ENCODE measurements at regions not wholly inside any gene's neighbourhood (a gene's known extent, or its start where the extent isn't known, plus 50 kb on each side); places are given as distances from the start of the nearest gene placed in this dataset.
"Not testable (repeated sequence)": the region's sequence is repeated elsewhere in the genome, so short reads cannot be mapped to it uniquely, and the experiment has no call there.

GRCh38 chr5:112551419-112552032 is 132.4 kb upstream of the EPB41L4A start:
- TF ChIP-seq CTCF (conservative IDR thresholded peaks at IDR 0.05; ENCODE audit: control insufficient read depth, insufficient read depth, low read depth, low read length): peak; percentile 81
- no peak overlapping the region for H3K4me3 ChIP-seq (ENCODE audit: control insufficient read depth, low read depth, low read length)
- DNase-seq (ENCODE audit: low read depth): peak; percentile 73

GRCh38 chr5:112552216-112552615 is 133.1 kb upstream of the EPB41L4A start:
- H3K4me3 ChIP-seq (ENCODE audit: control insufficient read depth, low read depth, low read length): no peak overlapping the region
- no peak for TF ChIP-seq CTCF (conservative IDR thresholded peaks at IDR 0.05; ENCODE audit: control insufficient read depth, insufficient read depth, low read depth, low read length)
- DNase-seq (ENCODE audit: low read depth): no peak

GRCh38 chr5:112552791-112553190 is 133.7 kb upstream of the EPB41L4A start:
- H3K4me3 ChIP-seq (ENCODE audit: control insufficient read depth, low read depth, low read length): no peak overlapping the region
- TF ChIP-seq CTCF (conservative IDR thresholded peaks at IDR 0.05; ENCODE audit: control insufficient read depth, insufficient read depth, low read depth, low read length): no peak
- no peak for DNase-seq (ENCODE audit: low read depth)

GRCh38 chr5:112554101-112554977 is 135.3 kb upstream of the EPB41L4A start:
- no peak overlapping the region for H3K4me3 ChIP-seq (ENCODE audit: control insufficient read depth, low read depth, low read length)
- peak; percentile 41 for DNase-seq (ENCODE audit: low read depth)
- TF ChIP-seq CTCF (conservative IDR thresholded peaks at IDR 0.05; ENCODE audit: control insufficient read depth, insufficient read depth, low read depth, low read length): no peak

- no peak for DNase-seq (ENCODE audit: low read depth)
- no peak for TF ChIP-seq CTCF (conservative IDR thresholded peaks at IDR 0.05; ENCODE audit: control insufficient read depth, insufficient read depth, low read depth, low read length)
- no peak overlapping the region for H3K4me3 ChIP-seq (ENCODE audit: control insufficient read depth, low read depth, low read length)
These were observed 136.1 kb upstream of the EPB41L4A start for GRCh38 chr5:112555197-112555596.

GRCh38 chr5:112555691-112556090 is 136.6 kb upstream of the EPB41L4A start:
- no peak for TF ChIP-seq CTCF (conservative IDR thresholded peaks at IDR 0.05; ENCODE audit: control insufficient read depth, insufficient read depth, low read depth, low read length)

GRCh38 chr5:112559501-112559900 is 140.4 kb upstream of the EPB41L4A start:
- peak; percentile 56 for DNase-seq (ENCODE audit: low read depth)
- H3K4me3 ChIP-seq (ENCODE audit: control insufficient read depth, low read depth, low read length): not testable (repeated sequence)

More at GRCh38 chr5:112555691-112556090, 136.6 kb upstream of the EPB41L4A start:
- no peak overlapping the region for H3K4me3 ChIP-seq (ENCODE audit: control insufficient read depth, low read depth, low read length)
- peak; percentile 80 for DNase-seq (ENCODE audit: low read depth)
